ENCODE measurements at regions not wholly inside any gene's neighbourhood (a gene's known extent, or its start where the extent isn't known, plus 50 kb on each side); places are given as distances from the start of the nearest gene placed in this dataset.

DNA sequence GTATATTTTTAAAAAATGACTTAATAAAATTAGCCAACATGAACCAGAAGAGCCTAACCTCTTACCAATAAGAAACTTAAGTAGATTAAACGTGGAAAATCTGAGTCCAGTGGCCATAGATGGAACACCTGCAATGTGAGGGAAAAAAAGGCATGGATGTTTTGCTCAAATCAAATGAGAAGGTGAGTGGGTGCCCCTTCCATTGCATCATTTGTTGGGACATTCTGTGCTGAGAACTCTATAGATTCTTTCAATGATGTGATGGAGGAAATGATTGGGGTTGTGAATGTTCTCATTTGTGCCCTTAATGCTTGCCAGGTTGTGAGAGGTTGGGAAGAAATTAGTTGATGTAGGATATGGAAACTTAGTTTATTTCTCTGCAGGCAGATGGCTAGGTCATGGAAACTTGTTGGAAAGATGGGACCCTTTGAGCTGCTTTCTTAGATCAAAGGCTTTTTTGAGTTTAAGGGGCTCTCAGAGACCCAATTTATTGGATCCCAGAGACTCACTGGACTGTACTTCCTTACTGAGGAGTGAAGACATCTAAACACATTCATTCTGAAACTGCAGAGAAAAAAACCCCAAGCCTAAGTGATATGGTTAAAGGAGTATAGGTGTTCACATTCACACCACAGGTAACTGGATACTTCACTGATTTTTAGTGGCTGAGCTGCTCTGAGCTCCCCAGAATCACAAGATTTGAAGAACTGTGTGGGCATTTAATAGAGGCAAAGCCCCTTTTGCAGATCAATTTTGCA is 95.9 kb downstream of the DACT1 start (continued):
- TF ChIP-seq MYB (IDR thresholded peaks at IDR 0.05; ENCODE audit: borderline replicate concordance, low read depth, low read length) (no peak), HCFC1 (IDR thresholded peaks at IDR 0.05; ENCODE audit: low read length) (no peak), RUNX3 (IDR thresholded peaks at IDR 0.05; ENCODE audit: low read length) (0 out of 2 replicates have a peak, but pooled peaks have one; percentile 17), HDGF (IDR thresholded peaks at IDR 0.05) (no peak), POLR2AphosphoS5 (IDR thresholded peaks at IDR 0.05; ENCODE audit: low read length) (no peak), RAD51 (IDR thresholded peaks at IDR 0.05) (no peak), PAX5 (IDR thresholded peaks at IDR 0.05; ENCODE audit: borderline replicate concordance, low read depth, low read length) (no peak), ZNF217 (IDR thresholded peaks at IDR 0.05) (no peak), EP300 (IDR thresholded peaks at IDR 0.05; ENCODE audit: borderline replicate concordance in 1 of 2, control insufficient read depth in 1 of 2, low read depth in 2 of 2, low read length in 2 of 2) (0 out of 4 replicates have a peak, but pooled peaks of 1 of the 2 experiments have one; percentile 22), BACH1 (IDR thresholded peaks at IDR 0.05; ENCODE audit: borderline replicate concordance) (no peak), TCF7 (IDR thresholded peaks at IDR 0.05; ENCODE audit: borderline replicate concordance) (no peak), IKZF2 (IDR thresholded peaks at IDR 0.05) (peak in 1 of 2 experiments; percentile 75), DPF2 (IDR thresholded peaks at IDR 0.05) (peak; percentile 55), CBX5 (IDR thresholded peaks at IDR 0.05; ENCODE audit: low read depth) (no peak), MTA2 (IDR thresholded peaks at IDR 0.05; ENCODE audit: low read depth) (peak; percentile 61; the same call in 1 of the 2 replicates), NBN (IDR thresholded peaks at IDR 0.05) (no peak)
- TF ChIP-seq, protein P1, sequence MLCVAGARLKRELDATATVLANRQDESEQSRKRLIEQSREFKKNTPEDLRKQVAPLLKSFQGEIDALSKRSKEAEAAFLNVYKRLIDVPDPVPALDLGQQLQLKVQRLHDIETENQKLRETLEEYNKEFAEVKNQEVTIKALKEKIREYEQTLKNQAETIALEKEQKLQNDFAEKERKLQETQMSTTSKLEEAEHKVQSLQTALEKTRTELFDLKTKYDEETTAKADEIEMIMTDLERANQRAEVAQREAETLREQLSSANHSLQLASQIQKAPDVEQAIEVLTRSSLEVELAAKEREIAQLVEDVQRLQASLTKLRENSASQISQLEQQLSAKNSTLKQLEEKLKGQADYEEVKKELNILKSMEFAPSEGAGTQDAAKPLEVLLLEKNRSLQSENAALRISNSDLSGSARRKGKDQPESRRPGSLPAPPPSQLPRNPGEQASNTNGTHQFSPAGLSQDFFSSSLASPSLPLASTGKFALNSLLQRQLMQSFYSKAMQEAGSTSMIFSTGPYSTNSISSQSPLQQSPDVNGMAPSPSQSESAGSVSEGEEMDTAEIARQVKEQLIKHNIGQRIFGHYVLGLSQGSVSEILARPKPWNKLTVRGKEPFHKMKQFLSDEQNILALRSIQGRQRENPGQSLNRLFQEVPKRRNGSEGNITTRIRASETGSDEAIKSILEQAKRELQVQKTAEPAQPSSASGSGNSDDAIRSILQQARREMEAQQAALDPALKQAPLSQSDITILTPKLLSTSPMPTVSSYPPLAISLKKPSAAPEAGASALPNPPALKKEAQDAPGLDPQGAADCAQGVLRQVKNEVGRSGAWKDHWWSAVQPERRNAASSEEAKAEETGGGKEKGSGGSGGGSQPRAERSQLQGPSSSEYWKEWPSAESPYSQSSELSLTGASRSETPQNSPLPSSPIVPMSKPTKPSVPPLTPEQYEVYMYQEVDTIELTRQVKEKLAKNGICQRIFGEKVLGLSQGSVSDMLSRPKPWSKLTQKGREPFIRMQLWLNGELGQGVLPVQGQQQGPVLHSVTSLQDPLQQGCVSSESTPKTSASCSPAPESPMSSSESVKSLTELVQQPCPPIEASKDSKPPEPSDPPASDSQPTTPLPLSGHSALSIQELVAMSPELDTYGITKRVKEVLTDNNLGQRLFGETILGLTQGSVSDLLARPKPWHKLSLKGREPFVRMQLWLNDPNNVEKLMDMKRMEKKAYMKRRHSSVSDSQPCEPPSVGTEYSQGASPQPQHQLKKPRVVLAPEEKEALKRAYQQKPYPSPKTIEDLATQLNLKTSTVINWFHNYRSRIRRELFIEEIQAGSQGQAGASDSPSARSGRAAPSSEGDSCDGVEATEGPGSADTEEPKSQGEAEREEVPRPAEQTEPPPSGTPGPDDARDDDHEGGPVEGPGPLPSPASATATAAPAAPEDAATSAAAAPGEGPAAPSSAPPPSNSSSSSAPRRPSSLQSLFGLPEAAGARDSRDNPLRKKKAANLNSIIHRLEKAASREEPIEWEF (IDR thresholded peaks at IDR 0.05; ENCODE audit: insufficient replicate concordance, low read depth, low read length) = no peak
- TF ChIP-seq, protein P2, sequence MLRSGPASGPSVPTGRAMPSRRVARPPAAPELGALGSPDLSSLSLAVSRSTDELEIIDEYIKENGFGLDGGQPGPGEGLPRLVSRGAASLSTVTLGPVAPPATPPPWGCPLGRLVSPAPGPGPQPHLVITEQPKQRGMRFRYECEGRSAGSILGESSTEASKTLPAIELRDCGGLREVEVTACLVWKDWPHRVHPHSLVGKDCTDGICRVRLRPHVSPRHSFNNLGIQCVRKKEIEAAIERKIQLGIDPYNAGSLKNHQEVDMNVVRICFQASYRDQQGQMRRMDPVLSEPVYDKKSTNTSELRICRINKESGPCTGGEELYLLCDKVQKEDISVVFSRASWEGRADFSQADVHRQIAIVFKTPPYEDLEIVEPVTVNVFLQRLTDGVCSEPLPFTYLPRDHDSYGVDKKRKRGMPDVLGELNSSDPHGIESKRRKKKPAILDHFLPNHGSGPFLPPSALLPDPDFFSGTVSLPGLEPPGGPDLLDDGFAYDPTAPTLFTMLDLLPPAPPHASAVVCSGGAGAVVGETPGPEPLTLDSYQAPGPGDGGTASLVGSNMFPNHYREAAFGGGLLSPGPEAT (IDR thresholded peaks at IDR 0.05; ENCODE audit: low read depth) = 0 out of 2 replicates have a peak, but pooled peaks have one; percentile 42
- TF ChIP-seq, protein P3, sequence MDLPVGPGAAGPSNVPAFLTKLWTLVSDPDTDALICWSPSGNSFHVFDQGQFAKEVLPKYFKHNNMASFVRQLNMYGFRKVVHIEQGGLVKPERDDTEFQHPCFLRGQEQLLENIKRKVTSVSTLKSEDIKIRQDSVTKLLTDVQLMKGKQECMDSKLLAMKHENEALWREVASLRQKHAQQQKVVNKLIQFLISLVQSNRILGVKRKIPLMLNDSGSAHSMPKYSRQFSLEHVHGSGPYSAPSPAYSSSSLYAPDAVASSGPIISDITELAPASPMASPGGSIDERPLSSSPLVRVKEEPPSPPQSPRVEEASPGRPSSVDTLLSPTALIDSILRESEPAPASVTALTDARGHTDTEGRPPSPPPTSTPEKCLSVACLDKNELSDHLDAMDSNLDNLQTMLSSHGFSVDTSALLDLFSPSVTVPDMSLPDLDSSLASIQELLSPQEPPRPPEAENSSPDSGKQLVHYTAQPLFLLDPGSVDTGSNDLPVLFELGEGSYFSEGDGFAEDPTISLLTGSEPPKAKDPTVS (IDR thresholded peaks at IDR 0.05; ENCODE audit: low read depth, low read length) = no peak
- TF ChIP-seq, protein P4, sequence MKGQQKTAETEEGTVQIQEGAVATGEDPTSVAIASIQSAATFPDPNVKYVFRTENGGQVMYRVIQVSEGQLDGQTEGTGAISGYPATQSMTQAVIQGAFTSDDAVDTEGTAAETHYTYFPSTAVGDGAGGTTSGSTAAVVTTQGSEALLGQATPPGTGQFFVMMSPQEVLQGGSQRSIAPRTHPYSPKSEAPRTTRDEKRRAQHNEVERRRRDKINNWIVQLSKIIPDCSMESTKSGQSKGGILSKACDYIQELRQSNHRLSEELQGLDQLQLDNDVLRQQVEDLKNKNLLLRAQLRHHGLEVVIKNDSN (IDR thresholded peaks at IDR 0.05; ENCODE audit: borderline replicate concordance, extremely low read length, insufficient read depth, low read depth, low read length) = no peak

Measured in GM12878 (cell line).